Ovary (tissue), 3 donors: ENCODE measurements at regions not wholly inside any gene's neighbourhood (a gene's known extent, or its start where the extent isn't known, plus 50 kb on each side); places are given as distances from the start of the nearest gene placed in this dataset.

Experiments
- CTCF ChIP-seq, 3 donors: fragments of 450-650 bp in 2 of 3; fragments of 200-600 bp in 1 of 3; IDR thresholded peaks; one replicate each; pipeline versions ENCODE4 v1.5.1 to v1.8.0; 2016 to 2022; ENCODE audit warnings: antibody characterized with exemption in 3 of 3, mild to moderate bottlenecking in 1 of 3
- EP300 ChIP-seq: sonication (generic); formaldehyde crosslinking; IDR thresholded peaks from one replicate; pipeline ENCODE4 v1.6.1; 2017; ENCODE audit warnings: antibody characterized with exemption
- POLR2A ChIP-seq: fragments of 450-650 bp; IDR thresholded peaks from one replicate; pipeline ENCODE4 v1.6.1; 2017; ENCODE audit warnings: antibody characterized with exemption, mild to moderate bottlenecking, moderate library complexity
- donor health status: DM: no; HTN: no; CAD: no.

- TF ChIP-seq POLR2A (no peak), CTCF (IDR thresholded peaks at IDR 0.05) (no peak), EP300 (no peak)
Measured at GRCh38 chr4:178329226-178329872, 887.1 kb upstream of the AGA start.
